B cell (primary cell): ENCODE measurements at regions not wholly inside any gene's neighbourhood (a gene's known extent, or its start where the extent isn't known, plus 50 kb on each side); places are given as distances from the start of the nearest gene placed in this dataset.

Source experiments
- EZH2 ChIP-seq: IDR thresholded peaks from 2 replicates; pipeline ENCODE4 v1.6.1; 2012; ENCODE audit warnings: borderline replicate concordance, low read depth, mild to moderate bottlenecking, moderate library complexity, low read length; ENCODE audit not compliant: insufficient read depth, poor library complexity, severe bottlenecking
- TF ChIP-seq, protein P1 (sequence below): fragments of 200-600 bp; IDR thresholded peaks from one replicate; pipeline ENCODE4 v1.8.0; 2022; ENCODE audit warnings: antibody characterized with exemption, mild to moderate bottlenecking

DNA sequence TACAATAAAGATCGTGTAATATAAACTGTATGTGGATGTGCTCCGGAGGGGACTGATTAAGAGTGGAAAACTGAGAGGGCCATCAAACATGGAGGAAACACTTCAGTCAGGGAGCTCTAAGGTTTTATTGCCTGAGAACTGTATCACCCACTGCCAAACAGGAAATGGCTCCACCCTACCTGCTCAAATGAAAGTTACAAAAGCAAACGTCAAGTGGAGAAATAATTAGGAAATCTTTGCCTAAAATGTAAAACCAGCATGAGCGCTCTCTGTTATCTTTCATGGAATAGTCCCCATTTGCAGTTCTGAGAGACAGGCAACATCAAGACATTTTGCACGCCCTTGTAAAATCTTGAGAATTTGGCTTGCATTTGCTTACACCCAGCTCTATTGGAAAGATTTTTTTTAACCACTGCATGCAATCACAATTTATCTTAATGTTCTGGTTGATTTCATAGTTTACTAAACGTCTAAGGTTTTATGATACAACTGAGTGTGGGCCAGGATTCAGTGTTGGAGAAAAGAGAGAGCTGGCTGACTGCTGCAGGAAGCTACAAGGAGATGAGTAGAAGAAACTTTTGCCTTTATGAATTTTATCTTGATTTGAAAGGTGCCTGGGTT lies 344.0 kb upstream of the PRICKLE1 start:
- TF ChIP-seq, protein P1, sequence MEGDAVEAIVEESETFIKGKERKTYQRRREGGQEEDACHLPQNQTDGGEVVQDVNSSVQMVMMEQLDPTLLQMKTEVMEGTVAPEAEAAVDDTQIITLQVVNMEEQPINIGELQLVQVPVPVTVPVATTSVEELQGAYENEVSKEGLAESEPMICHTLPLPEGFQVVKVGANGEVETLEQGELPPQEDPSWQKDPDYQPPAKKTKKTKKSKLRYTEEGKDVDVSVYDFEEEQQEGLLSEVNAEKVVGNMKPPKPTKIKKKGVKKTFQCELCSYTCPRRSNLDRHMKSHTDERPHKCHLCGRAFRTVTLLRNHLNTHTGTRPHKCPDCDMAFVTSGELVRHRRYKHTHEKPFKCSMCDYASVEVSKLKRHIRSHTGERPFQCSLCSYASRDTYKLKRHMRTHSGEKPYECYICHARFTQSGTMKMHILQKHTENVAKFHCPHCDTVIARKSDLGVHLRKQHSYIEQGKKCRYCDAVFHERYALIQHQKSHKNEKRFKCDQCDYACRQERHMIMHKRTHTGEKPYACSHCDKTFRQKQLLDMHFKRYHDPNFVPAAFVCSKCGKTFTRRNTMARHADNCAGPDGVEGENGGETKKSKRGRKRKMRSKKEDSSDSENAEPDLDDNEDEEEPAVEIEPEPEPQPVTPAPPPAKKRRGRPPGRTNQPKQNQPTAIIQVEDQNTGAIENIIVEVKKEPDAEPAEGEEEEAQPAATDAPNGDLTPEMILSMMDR, result no peak
- no peak for TF ChIP-seq EZH2
